ENCODE measurements at regions not wholly inside any gene's neighbourhood (a gene's known extent, or its start where the extent isn't known, plus 50 kb on each side); places are given as distances from the start of the nearest gene placed in this dataset.

DNA sequence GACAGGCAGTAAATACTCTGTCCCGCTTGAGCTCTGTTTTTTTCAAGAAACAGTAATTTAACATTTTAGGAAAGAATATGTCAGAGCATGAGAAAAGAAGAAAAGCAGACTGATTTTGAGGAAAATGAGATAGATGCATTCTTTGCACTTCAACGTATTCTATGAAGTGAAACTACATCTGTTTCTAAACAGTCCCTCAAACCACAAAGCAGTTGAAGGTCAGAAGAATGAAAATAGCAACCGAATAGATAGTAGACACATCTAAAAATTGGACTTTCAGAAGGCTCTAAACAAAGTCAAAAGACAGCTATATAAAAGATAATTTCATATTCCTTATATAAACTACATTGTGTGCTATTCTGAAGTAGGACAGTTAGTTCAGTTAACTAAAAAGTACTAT lies 172.6 kb upstream of the LRRC3B start:
- no peaks in the 10 kb centered on the region for H4K20me1 ChIP-seq (ENCODE audit: control insufficient read depth, insufficient read depth)
- RAD21 ChIA-PET (ENCODE audit: unreplicated experiment), result no interaction called here

More for the DNA sequence above, 172.6 kb upstream of the LRRC3B start:
- no TSS peak for BruUV-seq (replicated peaks)
- ChIA-PET SMC1A (ENCODE audit: uncharacterized antibody, unreplicated experiment) (no interaction called here), POLR2A (no interaction called here), CTCF (no interaction called here)
- Histone ChIP-seq H2AFZ (ENCODE audit: control insufficient read depth, low read depth, low read length) (no peak overlapping the region), H3K4me3 (no peak overlapping the region), H3K79me2 (ENCODE audit: control insufficient read depth, insufficient read depth, low read length) (no peaks in the 10 kb centered on the region), H3K27me3 (replicated peaks in 1 of 2; ENCODE audit: control insufficient read depth in 2 of 2, insufficient read depth in 2 of 2, low read length in 1 of 2) (no peaks in the 10 kb centered on the region), H3K9ac (ENCODE audit: control insufficient read depth, insufficient read depth, low read length) (no peak overlapping the region), H3K4me1 (ENCODE audit: control insufficient read depth, insufficient read depth, low read length) (no peaks in the 10 kb centered on the region), H3K36me3 (ENCODE audit: control insufficient read depth in 2 of 2, insufficient read depth in 2 of 2, low read length in 1 of 2) (no peaks in the 10 kb centered on the region), H3K4me2 (ENCODE audit: control insufficient read depth, insufficient read depth) (no peak overlapping the region), H3K27ac (ENCODE audit: control insufficient read depth, insufficient read depth) (no peak overlapping the region), H3K9me3 (replicated peaks; ENCODE audit: control insufficient read depth, insufficient read depth, low read length) (no peaks in the 10 kb centered on the region)
- no peak for TF ChIP-seq STAT3 (IDR thresholded peaks at IDR 0.05; ENCODE audit: low read depth, low read length)
- TF ChIP-seq TCF7 (IDR thresholded peaks at IDR 0.05; ENCODE audit: borderline replicate concordance), result no peak
- TF ChIP-seq POLR2A (IDR thresholded peaks at IDR 0.05; ENCODE audit: low read depth, low read length), result no peak
- TF ChIP-seq ZZZ3 (IDR thresholded peaks at IDR 0.05; ENCODE audit: control insufficient read depth, insufficient read length, low read depth), result no peak
- TF ChIP-seq ATF2 (IDR thresholded peaks at IDR 0.05; ENCODE audit: low read length), result no peak
- TF ChIP-seq ZNF687 (IDR thresholded peaks at IDR 0.05), result no peak
- no peak for TF ChIP-seq E4F1 (IDR thresholded peaks at IDR 0.05; ENCODE audit: borderline replicate concordance, partially characterized antibody)
- TF ChIP-seq RCOR1 (conservative IDR thresholded peaks at IDR 0.05; ENCODE audit: low read depth, low read length), result no peak
- no peak for TF ChIP-seq BACH1 (IDR thresholded peaks at IDR 0.05; ENCODE audit: borderline replicate concordance)
- TF ChIP-seq, protein P1, sequence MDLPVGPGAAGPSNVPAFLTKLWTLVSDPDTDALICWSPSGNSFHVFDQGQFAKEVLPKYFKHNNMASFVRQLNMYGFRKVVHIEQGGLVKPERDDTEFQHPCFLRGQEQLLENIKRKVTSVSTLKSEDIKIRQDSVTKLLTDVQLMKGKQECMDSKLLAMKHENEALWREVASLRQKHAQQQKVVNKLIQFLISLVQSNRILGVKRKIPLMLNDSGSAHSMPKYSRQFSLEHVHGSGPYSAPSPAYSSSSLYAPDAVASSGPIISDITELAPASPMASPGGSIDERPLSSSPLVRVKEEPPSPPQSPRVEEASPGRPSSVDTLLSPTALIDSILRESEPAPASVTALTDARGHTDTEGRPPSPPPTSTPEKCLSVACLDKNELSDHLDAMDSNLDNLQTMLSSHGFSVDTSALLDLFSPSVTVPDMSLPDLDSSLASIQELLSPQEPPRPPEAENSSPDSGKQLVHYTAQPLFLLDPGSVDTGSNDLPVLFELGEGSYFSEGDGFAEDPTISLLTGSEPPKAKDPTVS (IDR thresholded peaks at IDR 0.05; ENCODE audit: low read depth, low read length), result no peak
- TF ChIP-seq IRF5 (IDR thresholded peaks at IDR 0.05; ENCODE audit: borderline replicate concordance), result no peak
- TF ChIP-seq, protein P2, sequence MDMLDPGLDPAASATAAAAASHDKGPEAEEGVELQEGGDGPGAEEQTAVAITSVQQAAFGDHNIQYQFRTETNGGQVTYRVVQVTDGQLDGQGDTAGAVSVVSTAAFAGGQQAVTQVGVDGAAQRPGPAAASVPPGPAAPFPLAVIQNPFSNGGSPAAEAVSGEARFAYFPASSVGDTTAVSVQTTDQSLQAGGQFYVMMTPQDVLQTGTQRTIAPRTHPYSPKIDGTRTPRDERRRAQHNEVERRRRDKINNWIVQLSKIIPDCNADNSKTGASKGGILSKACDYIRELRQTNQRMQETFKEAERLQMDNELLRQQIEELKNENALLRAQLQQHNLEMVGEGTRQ (IDR thresholded peaks at IDR 0.05; ENCODE audit: borderline replicate concordance, low read depth, low read length), result no peak
- TF ChIP-seq RAD51 (IDR thresholded peaks at IDR 0.05), result no peak
- TF ChIP-seq RUNX3 (IDR thresholded peaks at IDR 0.05; ENCODE audit: low read length), result no peak
- no peak for DNase-seq (ENCODE audit: low read depth, low spot score)
- no peak for ATAC-seq
- WGBS (ENCODE audit: insufficient coverage, insufficient replicate concordance, low lambda C conversion rate, missing lambda C conversion rate), result 0% methylated on average over 3 of the region's 3 CpGs
- in situ Hi-C loops (cut with MboI), result no loop called here
- intact Hi-C loops (cut with micrococcal nuclease; ENCODE audit: unreplicated experiment), result no loop called here
- FAIRE-seq, result no peak
